ENCODE measurements at regions not wholly inside any gene's neighbourhood (a gene's known extent, or its start where the extent isn't known, plus 50 kb on each side); places are given as distances from the start of the nearest gene placed in this dataset.

DNA sequence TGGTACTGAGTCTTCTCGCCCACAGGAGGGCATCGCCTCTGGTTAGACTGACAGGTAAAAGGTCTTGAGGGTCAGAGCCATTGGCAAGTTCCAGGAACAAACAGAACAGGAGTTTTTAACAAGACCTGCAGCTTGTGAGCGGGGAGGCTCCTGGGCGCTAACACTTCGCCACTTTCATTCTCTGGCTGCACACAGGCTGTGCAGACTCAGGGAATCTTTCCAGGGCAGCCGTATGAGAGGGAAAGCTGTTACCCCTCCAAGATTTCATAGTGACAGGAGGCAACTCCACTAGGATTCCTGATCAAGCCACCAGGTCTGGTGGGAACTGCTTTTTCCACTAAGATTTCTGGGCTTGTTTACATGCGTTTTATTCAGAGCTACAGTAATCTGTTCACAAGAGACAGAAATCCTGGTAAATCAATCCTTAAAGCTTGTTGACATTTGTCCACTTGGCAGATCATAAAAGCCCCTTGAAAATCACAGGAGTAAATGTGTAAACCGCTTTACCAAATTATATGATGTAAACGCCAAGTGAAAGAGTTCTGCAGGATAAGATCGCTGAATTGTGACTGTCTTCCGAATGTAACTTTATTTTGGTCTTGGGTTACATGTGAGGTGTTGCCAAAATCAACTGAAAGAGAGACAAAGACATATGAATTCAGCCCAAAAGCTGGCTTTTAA lies 190.6 kb downstream of the MZT1 start:
- no peak for DNase-seq (ENCODE audit: extremely low read depth in 1 of 2, low read depth in 1 of 2)

DNA sequence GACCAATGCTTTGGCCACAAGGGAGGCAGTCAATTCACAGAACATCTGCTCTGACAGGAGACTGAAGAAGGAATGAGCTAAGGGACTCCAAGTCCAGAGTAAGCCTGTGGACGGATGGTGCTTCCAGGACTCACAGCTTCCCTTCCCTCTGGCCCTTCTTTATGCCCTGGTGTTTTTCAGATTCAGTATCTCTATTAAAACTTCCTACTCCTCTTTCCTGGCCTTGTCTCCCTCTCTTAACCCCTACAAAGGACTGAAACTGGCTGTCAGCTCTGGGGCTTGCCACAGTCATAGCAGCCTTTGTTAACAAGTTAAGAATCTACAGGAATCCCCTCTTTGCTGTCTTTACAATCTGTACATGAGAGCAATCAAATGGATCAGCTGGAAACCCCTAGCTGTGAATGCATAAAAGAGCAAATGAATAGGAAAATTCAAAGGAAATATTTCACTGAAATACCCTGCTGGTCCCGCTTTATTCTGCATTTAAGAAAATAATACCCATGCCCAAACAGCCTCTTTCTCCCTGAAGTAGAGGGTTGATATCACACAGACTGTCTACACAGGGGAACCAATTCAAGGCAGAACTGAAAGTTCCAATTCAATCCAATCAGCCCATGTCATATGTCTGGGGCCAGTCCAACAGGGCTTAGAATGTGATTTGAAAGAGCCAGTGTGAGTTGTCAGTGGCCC lies 192.3 kb downstream of the MZT1 start:
- no peak for DNase-seq (ENCODE audit: extremely low read depth in 1 of 2, low read depth in 1 of 2)

DNA sequence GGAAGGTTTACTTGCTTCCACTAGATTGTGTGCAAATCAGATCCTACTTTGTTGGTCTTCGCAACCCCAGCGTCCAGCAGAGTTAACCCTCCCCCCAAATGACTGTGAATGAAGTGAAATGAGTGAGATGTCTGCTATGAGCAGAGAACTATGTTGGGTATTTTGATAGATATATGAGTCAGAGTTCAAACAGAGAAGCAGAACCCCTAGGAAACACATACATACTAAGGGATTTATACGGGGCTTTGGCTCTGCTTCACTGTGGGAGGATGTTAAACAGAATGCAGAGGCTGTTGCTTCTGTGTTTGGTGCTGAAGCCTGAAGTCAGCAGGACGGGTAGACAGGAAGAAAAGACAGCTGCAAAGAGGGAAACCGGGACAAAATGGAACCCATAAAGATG lies 197.0 kb downstream of the MZT1 start:
- no peak for DNase-seq (ENCODE audit: extremely low read depth in 1 of 2, low read depth in 1 of 2)

DNA sequence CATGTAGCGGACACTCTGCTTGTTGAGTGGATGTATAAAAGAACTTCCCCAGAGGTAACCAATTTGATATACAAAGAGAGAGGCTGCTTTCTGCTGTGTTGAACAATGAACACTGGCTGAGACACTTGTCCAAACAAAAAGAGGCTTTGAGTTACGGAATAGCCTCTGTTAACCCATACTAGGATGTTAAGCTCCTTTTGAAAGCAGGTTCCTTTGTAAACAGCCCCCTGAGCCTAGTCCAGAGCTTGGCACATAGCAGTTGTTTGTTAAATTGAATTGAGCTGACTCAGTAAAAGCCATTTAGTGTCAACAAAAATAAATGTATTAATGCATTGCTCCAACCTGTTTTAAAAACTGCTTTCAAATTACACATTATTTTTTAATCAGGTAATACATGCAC lies 200.1 kb downstream of the MZT1 start:
- no peak for DNase-seq (ENCODE audit: extremely low read depth in 1 of 2, low read depth in 1 of 2)

DNA sequence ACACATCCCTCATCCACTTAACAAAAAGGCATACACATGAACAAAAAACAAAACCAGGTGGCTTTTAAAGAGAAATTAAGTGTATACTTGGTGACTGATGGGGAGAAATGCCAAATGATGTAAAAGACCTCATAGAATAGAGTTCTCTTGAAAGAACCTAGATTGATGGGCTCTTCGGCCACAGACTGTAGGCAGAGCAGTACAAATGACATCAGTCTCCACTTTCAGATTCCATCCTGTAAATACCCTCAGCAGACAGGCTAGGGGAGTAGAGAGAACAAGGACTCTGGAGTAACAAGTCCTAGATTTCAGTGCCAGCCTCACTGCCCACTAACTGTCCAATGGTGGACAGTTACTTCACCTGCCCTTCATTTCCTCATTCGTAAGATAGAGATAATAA lies 203.8 kb downstream of the MZT1 start:
- DNase-seq (ENCODE audit: extremely low read depth in 1 of 2, low read depth in 1 of 2) = no peak

DNA sequence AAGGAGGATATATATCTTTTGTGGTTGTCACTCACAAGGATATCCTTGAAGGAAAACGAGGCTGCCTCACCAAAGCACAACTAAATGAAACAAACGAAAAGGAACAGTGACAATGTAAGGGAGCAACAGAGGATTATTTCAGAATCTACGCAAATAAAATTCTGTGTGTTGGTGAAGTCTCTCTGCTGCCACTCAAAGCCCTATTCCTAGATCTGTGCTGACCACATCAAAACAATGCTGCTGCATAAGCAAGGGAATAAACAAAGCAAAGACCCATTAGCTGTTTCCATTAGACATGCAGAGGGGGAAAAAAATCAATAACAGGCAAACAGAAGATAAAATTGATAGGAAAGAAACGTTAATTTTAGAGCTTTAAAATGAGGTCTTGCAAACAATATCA lies 204.4 kb downstream of the MZT1 start:
- no peak for DNase-seq (ENCODE audit: extremely low read depth in 1 of 2, low read depth in 1 of 2)

DNA sequence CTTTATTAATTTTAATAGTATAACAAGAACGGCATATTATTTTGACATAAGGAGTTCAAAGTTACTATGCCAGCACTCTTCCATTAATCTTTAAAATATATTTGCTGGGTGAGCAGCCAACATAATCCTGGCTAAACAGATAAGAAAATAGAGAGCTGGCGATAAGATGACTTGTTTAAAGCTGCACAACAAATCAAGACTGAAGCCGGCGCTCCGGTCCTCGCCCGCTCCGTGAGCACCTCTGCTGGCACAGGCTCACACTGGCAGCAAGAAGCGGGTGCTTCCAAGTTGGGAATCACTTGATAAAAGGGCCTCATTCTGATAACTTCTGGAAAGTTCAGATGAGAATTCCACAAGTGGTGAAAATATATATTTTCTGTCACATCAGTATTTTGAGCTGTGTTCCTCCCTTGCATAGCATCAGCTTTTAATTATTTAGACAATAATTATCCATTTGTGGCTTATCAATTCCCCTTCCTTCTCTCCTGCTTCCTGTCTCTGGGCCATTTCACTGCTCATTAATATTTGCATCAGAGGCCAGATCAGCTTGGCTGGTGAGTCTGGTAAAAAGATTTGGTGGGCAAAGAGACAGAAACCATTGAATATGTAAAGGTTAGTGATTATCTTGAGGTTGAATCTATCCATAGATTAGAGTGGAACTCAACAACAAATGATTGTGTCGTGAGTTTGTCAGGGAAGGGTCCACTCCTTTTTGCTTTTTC lies 205.3 kb downstream of the MZT1 start:
- DNase-seq (ENCODE audit: extremely low read depth in 1 of 2, low read depth in 1 of 2) = no peak

DNA sequence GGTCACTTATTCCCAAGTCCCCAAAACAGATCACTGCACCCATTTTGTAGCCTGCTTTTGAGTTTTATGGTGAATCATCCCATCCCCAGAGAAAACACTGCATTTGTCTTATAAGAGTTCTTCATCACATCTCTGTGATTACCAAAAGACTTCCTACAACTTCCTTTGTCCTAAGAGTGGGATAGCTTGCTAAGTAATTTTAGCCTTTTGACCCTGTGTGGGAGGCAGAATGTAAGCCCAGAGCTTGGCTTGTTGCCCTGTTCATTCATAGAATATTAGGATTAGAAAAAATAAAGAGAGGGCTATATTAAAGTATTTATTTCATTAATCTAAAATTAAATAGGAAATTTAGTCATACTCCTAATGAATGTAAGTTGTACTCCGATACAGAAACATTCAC lies 213.3 kb downstream of the MZT1 start:
- DNase-seq (ENCODE audit: extremely low read depth in 1 of 2, low read depth in 1 of 2) = no peak

DNA sequence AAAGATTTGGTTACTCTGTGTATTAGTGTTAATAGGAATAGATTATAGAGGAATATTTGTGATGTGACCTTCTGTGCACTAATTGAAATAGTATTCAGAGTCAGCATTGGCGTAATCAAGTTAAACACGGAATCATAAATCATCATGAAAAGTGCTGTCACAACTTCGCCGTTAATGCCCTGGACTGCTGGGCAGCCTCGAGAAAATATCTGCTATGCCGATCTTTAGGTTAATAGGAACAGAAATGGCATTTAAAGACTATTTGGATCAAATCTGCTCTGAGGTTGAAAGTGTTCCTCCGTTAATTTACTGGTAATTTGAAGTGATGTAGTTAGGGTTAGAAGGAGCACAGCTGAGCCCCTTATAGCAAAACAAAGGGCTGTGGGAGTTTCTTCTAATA lies 219.0 kb downstream of the MZT1 start:
- DNase-seq (ENCODE audit: extremely low read depth in 1 of 2, low read depth in 1 of 2) = no peak

DNA sequence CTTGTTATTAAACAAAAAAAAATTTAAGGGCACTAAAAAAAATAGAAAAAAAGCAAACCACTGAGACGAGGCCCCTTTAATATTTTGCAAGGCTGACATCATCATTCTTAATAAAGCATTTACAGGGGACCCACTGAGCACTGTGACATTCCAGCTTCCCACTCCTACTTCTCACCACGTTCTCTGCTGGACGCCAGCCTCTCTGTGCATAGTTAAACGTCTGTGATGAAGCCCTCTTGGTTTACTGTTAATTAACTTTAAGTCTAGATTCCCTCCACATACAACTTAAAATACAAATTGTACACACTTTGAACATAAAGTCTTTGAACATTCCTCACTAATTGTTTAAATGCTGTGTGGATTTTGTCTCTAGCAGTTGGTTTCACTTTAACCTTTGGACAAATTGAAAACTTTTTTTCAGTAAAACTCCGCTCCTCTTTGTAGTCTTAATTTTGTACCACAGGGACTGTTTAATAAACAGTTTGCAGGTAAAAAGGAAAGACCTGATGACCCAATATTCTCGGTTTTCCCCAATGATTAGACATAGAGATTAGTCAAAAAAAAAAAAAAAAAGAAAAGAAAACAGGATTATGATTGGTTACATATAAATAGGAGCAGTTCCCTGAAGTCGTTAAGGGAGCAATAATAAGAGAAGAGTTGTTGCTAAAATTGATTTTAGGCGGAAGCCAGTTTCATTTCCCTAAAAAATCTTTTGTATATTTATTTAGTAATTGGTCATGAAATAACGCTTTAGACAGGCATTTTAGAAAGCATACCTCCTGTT lies 219.8 kb downstream of the MZT1 start:
- no peak for DNase-seq (ENCODE audit: extremely low read depth in 1 of 2, low read depth in 1 of 2)

DNA sequence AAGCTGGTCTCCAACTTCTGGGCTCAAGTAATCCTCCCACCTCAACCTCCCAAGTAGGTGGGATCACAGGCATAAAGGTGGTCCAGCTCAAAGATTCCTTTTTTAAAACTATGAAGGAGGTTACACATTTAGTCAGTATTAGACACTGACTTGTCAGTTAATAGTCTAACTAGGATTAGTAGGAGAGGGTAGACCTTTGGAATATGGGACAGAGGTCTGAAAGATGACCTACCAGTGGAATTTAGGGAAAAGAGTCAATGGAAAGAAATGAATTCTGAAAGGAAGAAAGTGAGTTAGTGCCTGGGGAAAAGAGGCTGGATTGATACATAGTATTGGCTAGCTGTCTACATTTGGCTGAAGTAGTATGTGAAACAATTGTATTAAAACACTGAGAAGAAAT lies 220.7 kb downstream of the MZT1 start:
- no peak for DNase-seq (ENCODE audit: extremely low read depth in 1 of 2, low read depth in 1 of 2)

DNA sequence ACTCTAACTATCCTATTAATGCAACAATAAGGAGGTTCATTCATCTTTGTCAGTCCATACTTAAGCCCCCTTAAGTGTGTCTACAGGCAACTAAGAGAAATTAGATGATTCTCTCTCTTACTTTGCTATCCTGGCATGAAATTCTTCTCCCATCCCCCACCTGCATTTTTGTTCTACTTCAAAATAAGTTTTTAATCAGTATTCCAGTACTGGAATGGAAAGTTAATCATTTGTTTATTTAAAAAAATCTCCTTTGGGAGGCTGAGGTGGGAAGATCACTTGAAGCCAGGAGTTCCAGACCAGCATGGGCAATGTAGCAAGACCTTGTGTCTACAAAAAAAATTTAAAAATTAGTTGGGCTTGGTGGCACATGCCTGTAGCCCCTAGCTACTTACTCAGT lies 222.1 kb downstream of the MZT1 start:
- no peak for DNase-seq (ENCODE audit: extremely low read depth in 1 of 2, low read depth in 1 of 2)

DNA sequence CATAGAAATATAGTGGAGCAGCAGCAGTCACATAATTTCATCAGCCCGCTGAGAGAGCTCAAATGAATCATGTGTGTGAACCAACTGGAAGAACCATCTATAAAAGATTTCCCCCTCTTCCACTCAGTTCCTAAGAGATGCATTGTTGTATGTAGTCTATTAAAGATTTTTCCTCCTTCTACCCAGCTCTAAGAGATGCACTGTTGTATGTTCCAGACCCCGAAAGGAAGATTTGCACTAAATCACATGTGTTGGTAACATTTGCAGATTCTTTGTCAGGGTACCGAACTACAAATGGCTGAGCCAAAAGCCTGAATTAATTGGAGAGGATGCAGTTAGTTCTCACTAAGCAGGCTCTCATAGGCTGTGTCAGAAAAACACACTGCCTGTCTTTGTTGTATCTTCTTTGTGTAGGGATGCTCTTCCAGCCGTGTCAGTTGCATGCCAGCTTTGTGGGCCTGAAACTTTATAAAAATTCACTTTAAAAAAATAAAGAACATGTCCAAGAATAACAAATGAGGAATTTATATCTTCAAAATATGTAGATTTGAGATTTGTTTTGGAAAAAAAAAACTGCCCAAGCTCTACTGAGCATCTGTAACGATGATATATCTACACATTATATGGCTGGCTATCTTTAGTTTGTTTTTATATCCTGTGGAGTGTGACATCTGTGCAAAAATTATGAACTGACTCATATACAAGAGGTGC lies 223.1 kb downstream of the MZT1 start:
- no peak for DNase-seq (ENCODE audit: extremely low read depth in 1 of 2, low read depth in 1 of 2)

DNA sequence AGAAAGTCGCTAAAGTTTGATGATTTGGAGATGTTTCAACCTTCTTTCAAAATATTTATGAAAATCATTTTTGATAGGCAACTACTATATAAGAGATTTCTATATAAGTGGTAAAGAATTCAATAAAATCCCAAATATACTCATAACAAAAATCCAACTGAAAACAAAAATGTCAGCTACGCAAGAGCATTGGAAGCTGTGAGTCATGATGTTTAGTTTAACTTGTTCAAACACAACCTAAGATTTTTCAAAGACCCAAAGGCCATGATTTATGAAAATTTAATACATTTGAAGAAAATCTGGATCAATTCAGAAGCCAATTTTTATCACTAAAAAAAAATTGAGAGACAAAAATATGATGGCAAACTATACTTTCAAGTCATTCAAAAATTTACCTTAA lies 226.6 kb downstream of the MZT1 start:
- no peak for DNase-seq (ENCODE audit: extremely low read depth in 1 of 2, low read depth in 1 of 2)

DNA sequence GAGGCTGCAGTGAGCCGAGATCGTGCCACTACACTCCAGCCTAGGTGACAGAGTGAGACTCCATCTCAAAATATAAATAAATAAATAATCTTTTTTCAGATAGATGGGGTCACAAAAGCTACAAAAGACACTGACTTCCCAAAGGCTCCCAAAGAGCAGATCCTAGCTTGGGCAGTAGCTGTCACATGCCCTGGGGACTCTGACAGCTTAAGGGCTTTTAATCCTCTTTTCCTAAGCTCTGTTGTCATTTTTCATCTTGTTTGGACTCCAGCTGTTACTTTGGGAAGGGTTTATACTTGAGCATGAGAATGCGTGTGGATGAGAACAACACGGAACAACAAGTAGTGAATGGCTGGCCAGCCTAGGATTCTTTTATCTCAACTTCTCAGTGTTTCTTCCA lies 231.7 kb downstream of the MZT1 start:
- no peak for DNase-seq (ENCODE audit: extremely low read depth in 1 of 2, low read depth in 1 of 2)

DNA sequence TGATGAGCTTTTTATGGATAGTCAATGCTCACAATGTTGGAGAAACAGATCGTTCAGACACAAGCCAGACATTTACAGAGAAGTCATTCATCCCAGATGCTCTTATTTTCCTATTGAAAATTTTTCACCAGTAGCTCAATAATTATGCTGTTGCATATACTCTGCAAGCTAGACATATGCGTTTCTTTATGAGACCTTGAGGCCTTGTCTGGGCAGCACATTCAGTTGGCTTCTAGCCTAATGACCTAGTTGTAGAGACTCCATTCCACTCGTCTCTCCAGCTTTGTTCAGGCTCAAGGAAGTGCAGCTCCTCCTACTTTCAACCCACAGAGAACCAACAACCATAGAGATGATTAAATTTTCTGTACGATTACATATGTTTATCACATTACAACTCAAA lies 237.7 kb downstream of the MZT1 start:
- DNase-seq (ENCODE audit: extremely low read depth in 1 of 2, low read depth in 1 of 2) = no peak

DNA sequence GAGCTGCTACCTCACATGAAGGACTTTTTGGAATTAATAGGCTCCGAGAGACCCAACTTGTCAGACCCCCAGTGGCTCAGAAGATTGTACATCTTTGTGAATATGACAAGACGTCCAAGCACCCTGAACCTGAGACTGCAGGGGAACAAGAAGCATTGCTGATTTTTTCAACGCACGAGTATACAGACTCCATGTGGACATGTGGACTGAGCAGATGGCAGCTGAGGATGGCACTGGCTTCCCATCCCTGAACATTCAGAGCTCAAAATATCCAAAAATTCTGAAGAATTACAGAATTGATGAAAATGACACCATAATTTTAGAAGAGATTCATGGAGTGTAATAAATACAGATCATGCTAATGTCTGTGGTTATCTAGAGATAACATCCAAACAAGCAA lies 254.1 kb downstream of the MZT1 start:
- DNase-seq (ENCODE audit: extremely low read depth in 1 of 2, low read depth in 1 of 2) = no peak

DNA sequence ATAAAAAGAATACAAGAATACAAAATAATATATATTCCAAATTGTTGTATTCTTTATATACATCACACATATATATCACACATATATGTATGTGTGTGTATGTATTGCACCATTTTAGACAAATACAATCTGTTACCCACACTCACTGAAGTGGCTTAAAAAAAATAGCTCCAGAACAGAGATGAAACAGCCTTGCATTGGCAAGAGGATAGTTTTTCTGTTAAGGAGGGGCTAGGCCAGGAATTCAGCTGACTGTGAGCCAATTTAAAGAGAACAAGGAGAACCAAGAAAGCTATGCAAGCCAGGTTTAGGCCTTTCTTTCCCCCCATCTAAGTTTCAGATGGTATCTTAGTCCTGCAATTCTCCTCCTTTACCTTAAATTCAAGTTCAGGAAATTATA lies 257.5 kb downstream of the MZT1 start:
- DNase-seq (ENCODE audit: extremely low read depth in 1 of 2, low read depth in 1 of 2) = no peak

DNA sequence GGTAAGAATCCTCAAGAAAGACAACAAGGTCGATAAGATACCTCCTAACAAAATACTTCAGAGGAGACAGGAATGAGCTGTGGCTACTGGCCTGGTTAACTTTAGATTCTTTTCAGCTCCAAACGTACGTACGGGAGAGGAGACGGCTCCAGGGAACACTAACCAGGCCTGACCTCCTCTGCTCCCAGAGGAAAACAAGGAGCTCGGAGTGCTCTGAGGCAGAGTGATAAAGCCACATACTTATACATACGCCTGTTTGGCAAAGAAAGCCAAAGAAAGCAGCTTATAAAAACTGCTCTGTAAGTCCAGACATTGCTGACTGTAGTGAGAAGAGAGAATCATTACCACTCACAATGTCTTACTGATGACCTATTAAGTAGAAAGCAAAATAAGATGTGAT lies 263.9 kb downstream of the MZT1 start:
- DNase-seq (ENCODE audit: extremely low read depth in 1 of 2, low read depth in 1 of 2) = no peak

DNA sequence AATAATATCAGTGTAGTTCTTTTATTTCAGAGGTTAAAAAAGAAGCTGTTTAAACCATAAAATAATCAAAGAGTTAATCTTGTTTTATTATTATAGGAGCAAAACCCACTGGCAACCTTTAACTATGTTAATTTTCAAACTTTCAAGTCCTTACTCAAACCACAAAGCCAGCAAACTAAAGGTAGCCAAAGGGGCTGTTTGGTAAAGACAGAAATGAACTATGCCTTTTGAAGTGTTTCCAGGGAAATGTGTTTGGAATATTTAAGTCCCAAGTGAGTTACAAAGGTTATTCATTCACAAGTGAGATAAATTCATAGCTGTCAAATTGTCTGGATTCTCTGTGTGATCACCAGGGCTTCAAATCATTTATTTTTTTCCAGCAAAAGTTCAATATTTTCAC lies 264.7 kb downstream of the MZT1 start:
- DNase-seq (ENCODE audit: extremely low read depth in 1 of 2, low read depth in 1 of 2) = no peak

DNA sequence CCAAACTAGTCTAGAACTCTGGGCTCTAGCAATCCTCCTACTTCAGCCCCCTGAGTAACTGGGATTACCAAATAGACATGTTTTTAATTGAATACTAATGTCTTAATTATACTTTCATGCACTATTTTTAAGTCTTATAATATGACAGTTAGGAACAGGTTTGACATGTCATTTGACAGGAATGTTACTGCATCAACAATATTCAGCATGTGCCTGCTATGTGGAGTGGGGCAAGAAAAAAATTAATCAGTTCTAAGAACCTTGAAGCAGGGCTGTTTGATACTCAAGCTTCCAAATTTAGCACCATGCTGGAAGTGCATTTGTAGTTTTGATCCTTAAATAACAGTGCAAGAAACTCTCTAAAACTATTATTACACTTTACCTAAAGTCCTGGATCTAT lies 265.3 kb downstream of the MZT1 start:
- no peak for DNase-seq (ENCODE audit: extremely low read depth in 1 of 2, low read depth in 1 of 2)

All from stimulated activated CD8-positive, alpha-beta memory T cell treated with anti-CD3 and anti-CD28 coated beads, Interleukin-7, amount 100 ng/mL, for 48 hours (primary cell).